ENCODE measurements at regions not wholly inside any gene's neighbourhood (a gene's known extent, or its start where the extent isn't known, plus 50 kb on each side); places are given as distances from the start of the nearest gene placed in this dataset.

DNA sequence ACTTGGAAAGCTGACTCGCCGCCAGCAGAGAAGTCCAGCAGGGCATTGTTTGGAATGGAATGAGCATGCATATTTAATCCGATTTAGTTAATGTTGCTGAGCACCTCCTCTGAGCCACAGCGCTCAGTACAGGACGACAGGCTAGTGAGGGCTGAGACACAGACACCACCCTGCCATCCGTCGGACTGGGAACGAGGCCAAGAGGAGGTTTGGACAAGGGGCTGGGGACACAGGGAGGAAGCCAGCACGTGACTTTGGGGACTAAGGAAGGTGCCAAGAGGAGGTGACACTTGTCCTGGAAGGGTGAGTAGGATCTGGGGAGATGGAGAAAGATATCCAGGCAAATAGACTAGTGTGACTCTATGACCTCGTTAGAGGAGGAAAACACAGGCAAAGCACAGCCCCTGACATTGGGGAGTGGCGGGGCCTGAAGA, 152.5 kb upstream of the ECI2 start:
- Histone ChIP-seq H3K4me2 (ENCODE audit: low read length) (no peak overlapping the region), H3K4me1 (ENCODE audit: low read length) (peaks cover 31% of the 10 kb centered on the region), H3K9me3 (ENCODE audit: insufficient read depth, low read length) (no peaks in the 10 kb centered on the region), H3K79me2 (ENCODE audit: low read length) (no peaks in the 10 kb centered on the region), H2AFZ (ENCODE audit: low read depth, low read length) (no peak overlapping the region), H3K27me3 (ENCODE audit: low read depth, low read length) (no peaks in the 10 kb centered on the region), H4K20me1 (ENCODE audit: insufficient read depth, low read length) (no peaks in the 10 kb centered on the region), H3K27ac (ENCODE audit: low read length) (no peak overlapping the region), H3K36me3 (replicated peaks; ENCODE audit: low read depth, low read length) (no peaks in the 10 kb centered on the region), H3K9ac (ENCODE audit: low read length) (no peak overlapping the region), H3K4me3 (ENCODE audit: low read length) (no peak overlapping the region)
- TF ChIP-seq EZH2phosphoT487 (IDR thresholded peaks at IDR 0.05; ENCODE audit: low read depth) = no peak
- TF ChIP-seq, protein P1, sequence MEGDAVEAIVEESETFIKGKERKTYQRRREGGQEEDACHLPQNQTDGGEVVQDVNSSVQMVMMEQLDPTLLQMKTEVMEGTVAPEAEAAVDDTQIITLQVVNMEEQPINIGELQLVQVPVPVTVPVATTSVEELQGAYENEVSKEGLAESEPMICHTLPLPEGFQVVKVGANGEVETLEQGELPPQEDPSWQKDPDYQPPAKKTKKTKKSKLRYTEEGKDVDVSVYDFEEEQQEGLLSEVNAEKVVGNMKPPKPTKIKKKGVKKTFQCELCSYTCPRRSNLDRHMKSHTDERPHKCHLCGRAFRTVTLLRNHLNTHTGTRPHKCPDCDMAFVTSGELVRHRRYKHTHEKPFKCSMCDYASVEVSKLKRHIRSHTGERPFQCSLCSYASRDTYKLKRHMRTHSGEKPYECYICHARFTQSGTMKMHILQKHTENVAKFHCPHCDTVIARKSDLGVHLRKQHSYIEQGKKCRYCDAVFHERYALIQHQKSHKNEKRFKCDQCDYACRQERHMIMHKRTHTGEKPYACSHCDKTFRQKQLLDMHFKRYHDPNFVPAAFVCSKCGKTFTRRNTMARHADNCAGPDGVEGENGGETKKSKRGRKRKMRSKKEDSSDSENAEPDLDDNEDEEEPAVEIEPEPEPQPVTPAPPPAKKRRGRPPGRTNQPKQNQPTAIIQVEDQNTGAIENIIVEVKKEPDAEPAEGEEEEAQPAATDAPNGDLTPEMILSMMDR (IDR thresholded peaks at IDR 0.05; ENCODE audit: low read depth, low read length) = no peak

DNA sequence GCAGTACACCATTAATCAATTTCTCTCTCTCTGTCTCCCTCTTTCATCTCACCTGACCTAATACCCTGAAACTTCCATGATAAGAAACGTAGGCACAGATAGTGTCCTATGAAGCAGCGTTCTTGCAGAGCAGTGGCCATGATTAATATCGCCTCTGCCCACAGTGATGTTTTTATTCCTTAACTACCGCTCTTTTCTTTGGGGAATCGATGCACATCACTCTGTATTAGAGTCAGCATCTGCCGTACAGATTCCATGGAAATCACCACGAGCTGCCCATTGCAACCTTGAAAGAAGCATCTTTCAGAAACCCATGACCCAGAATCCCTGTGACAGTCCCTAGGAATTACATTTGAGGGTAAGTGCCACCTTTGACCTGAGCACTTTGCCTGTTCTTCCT, 152.0 kb upstream of the ECI2 start:
- H3K9me3 ChIP-seq (ENCODE audit: insufficient read depth, low read length) = no peaks in the 10 kb centered on the region
- H4K20me1 ChIP-seq (ENCODE audit: insufficient read depth, low read length) = no peaks in the 10 kb centered on the region
- H3K36me3 ChIP-seq (replicated peaks; ENCODE audit: low read depth, low read length) = no peaks in the 10 kb centered on the region
- no peak overlapping the region for H3K27ac ChIP-seq (ENCODE audit: low read length)
- peak overlapping the region; percentile 61 for H3K4me2 ChIP-seq (ENCODE audit: low read length)
- no peaks in the 10 kb centered on the region for H3K79me2 ChIP-seq (ENCODE audit: low read length)
- no peak overlapping the region for H3K4me3 ChIP-seq (ENCODE audit: low read length)
- H3K4me1 ChIP-seq (ENCODE audit: low read length) = peaks cover 35% of the 10 kb centered on the region
- no peak for TF ChIP-seq EZH2phosphoT487 (IDR thresholded peaks at IDR 0.05; ENCODE audit: low read depth)
- TF ChIP-seq, protein P1 (IDR thresholded peaks at IDR 0.05; ENCODE audit: low read depth, low read length) = no peak
- no peak overlapping the region for H2AFZ ChIP-seq (ENCODE audit: low read depth, low read length)
- no peak overlapping the region for H3K9ac ChIP-seq (ENCODE audit: low read length)
- no peaks in the 10 kb centered on the region for H3K27me3 ChIP-seq (ENCODE audit: low read depth, low read length)

DNA sequence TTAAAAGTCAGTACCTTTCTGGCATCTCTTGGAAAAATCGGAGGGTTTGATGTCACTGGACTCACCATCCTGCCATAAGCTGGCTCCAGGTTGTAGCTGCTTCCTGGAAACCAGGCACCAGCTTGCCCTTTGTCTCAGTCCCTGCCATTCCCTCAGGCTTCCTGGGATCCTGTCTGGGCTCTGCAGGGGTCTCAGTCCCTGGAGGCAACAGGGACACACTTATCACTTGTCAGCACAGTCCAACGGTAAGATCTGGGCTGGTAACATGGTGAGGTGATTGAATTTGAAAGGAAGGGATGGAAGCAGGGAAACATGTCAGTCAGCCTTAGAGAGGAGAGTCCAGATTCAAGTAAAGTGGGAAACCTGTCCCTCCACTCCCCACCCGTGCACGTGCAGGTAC, 147.6 kb upstream of the ECI2 start:
- Histone ChIP-seq H3K4me2 (ENCODE audit: low read length) (peak overlapping the region; percentile 100), H3K79me2 (ENCODE audit: low read length) (no peaks in the 10 kb centered on the region), H2AFZ (ENCODE audit: low read depth, low read length) (no peak overlapping the region), H4K20me1 (ENCODE audit: insufficient read depth, low read length) (no peaks in the 10 kb centered on the region), H3K4me3 (ENCODE audit: low read length) (peak overlapping the region; percentile 83), H3K36me3 (replicated peaks; ENCODE audit: low read depth, low read length) (no peaks in the 10 kb centered on the region), H3K4me1 (ENCODE audit: low read length) (peaks cover 43% of the 10 kb centered on the region), H3K9ac (ENCODE audit: low read length) (peak overlapping the region; percentile 78), H3K9me3 (ENCODE audit: insufficient read depth, low read length) (no peaks in the 10 kb centered on the region), H3K27me3 (ENCODE audit: low read depth, low read length) (no peaks in the 10 kb centered on the region), H3K27ac (ENCODE audit: low read length) (no peak overlapping the region; the same call in 1 of the 2 replicates)
- TF ChIP-seq EZH2phosphoT487 (IDR thresholded peaks at IDR 0.05; ENCODE audit: low read depth) = no peak
- TF ChIP-seq, protein P1 (IDR thresholded peaks at IDR 0.05; ENCODE audit: low read depth, low read length) = no peak

DNA sequence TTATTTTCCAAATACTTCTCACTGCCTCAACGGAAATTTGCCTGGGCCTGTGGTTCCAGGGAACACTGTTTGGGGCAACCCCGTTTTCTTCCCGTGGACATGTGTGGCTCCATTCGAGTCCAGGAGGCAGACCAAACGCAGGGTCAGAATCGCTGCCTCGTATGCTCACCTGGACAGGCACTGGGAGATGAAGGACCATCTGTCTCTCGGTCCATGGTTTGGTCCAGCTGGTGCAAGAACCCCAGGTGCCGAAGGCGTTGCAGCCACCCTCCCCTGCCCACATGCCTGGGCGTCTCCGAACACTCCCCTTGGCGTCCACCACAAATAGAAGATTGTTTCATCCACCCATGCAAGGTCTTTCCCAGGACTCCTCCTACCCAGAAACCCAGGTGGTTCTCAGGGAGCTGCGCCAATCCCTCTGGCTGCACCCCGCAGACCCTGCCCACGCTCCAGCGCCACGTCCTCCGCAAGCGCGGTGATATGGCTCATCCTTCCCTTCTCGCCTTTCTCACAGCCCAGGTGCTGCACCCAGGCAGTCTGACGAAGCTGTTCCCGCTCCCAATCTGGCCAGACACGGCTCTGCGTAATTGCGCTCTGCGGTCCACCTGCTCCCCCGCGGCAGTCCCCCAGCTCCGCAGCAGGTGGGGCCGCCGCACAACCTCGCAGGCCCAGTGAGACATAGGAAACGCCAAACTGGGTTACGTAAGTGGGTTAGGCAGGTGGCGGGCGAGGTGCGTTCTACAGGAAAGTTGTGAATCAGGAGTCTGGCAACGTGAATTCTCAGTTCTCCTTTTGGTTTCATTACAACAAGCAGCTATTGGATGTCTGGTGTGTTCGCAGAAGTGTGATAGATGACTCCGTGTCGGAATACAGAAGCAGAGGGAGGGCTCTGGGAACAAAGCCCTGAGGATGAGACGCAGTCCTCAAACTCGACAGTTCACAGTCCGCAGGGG, 146.2 kb upstream of the ECI2 start:
- peak overlapping the region; percentile 100 for H3K4me2 ChIP-seq (ENCODE audit: low read length)
- H3K9ac ChIP-seq (ENCODE audit: low read length) = peak overlapping the region; percentile 78
- H3K27ac ChIP-seq (ENCODE audit: low read length) = peak overlapping the region; percentile 57
- H3K36me3 ChIP-seq (replicated peaks; ENCODE audit: low read depth, low read length) = no peaks in the 10 kb centered on the region
- H3K9me3 ChIP-seq (ENCODE audit: insufficient read depth, low read length) = no peaks in the 10 kb centered on the region
- H3K27me3 ChIP-seq (ENCODE audit: low read depth, low read length) = no peaks in the 10 kb centered on the region
- peaks cover 36% of the 10 kb centered on the region for H3K4me1 ChIP-seq (ENCODE audit: low read length)
- TF ChIP-seq, protein P1 (IDR thresholded peaks at IDR 0.05; ENCODE audit: low read depth, low read length) = peak; percentile 68
- TF ChIP-seq EZH2phosphoT487 (IDR thresholded peaks at IDR 0.05; ENCODE audit: low read depth) = no peak
- H2AFZ ChIP-seq (ENCODE audit: low read depth, low read length) = peak overlapping the region; percentile 86; the same call in 1 of the 2 replicates
- H3K79me2 ChIP-seq (ENCODE audit: low read length) = no peaks in the 10 kb centered on the region
- H3K4me3 ChIP-seq (ENCODE audit: low read length) = peak overlapping the region; percentile 83
- H4K20me1 ChIP-seq (ENCODE audit: insufficient read depth, low read length) = no peaks in the 10 kb centered on the region
